MM.1S (cell line): ENCODE measurements at regions not wholly inside any gene's neighbourhood (a gene's known extent, or its start where the extent isn't known, plus 50 kb on each side); places are given as distances from the start of the nearest gene placed in this dataset.

Source experiments
- EZH2 ChIP-seq: fragments of 300-600 bp; sonication (generic); optimal IDR thresholded peaks from 2 replicates; pipeline ENCODE3; 2017; ENCODE audit warnings: low read depth, mild to moderate bottlenecking, antibody characterized with exemption, low read length, mixed read lengths
- TF ChIP-seq, protein P1 (sequence below): fragments of 300-600 bp; sonication (generic); IDR thresholded peaks from 2 replicates; pipeline ENCODE4 v1.5.1; 2016; ENCODE audit warnings: antibody characterized with exemption, low read length, mixed read lengths

DNA sequence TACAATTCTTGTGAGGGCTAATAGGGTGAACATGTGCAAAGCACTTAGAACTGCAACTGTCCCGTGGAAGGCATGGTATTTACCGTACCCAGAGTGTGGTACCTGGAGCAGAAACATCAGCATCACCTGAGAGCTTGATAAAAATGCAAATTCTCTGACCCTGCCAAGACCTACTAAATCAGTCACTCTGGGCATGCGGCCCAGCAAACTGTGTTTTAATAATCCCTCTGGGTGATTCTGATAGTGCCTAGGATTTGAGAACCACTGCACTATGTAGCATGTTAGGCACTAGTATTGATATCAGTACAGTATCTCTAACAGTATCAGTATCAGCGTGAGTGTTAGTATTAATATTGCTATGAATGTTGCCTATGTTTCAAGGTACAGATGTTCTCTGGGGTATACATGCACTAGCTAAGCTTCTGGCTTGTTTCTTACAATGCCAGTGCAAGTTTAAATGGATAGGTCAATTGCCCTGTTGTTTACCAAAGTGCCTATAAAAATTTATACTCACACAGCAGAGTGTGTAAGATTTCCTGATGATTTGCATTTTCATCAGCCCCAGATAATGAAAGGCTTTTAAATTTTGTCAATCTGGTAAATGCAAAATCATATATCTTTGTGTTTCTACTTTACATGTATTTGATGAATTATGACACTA is 354.0 kb downstream of the HS3ST1 start:
- TF ChIP-seq, protein P1, sequence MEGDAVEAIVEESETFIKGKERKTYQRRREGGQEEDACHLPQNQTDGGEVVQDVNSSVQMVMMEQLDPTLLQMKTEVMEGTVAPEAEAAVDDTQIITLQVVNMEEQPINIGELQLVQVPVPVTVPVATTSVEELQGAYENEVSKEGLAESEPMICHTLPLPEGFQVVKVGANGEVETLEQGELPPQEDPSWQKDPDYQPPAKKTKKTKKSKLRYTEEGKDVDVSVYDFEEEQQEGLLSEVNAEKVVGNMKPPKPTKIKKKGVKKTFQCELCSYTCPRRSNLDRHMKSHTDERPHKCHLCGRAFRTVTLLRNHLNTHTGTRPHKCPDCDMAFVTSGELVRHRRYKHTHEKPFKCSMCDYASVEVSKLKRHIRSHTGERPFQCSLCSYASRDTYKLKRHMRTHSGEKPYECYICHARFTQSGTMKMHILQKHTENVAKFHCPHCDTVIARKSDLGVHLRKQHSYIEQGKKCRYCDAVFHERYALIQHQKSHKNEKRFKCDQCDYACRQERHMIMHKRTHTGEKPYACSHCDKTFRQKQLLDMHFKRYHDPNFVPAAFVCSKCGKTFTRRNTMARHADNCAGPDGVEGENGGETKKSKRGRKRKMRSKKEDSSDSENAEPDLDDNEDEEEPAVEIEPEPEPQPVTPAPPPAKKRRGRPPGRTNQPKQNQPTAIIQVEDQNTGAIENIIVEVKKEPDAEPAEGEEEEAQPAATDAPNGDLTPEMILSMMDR = no peak
- no peak for TF ChIP-seq EZH2
